ENCODE measurements at regions not wholly inside any gene's neighbourhood (a gene's known extent, or its start where the extent isn't known, plus 50 kb on each side); places are given as distances from the start of the nearest gene placed in this dataset.
"Not testable (repeated sequence)": the region's sequence is repeated elsewhere in the genome, so short reads cannot be mapped to it uniquely, and the experiment has no call there.

GRCh38 chr21:10270211-10270610 is 251.2 kb upstream of the TPTE start:
- peak; percentile 45 for DNase-seq (ENCODE audit: low read depth)
- H3K4me3 ChIP-seq (ENCODE audit: low read length), result not testable (repeated sequence)

GRCh38 chr21:10271666-10272207 is 249.6 kb upstream of the TPTE start:
- DNase-seq (ENCODE audit: low read depth), result peak; percentile 0
- H3K4me3 ChIP-seq (ENCODE audit: low read length), result not testable (repeated sequence)

GRCh38 chr21:10272216-10272615 is 249.2 kb upstream of the TPTE start:
- H3K4me3 ChIP-seq (ENCODE audit: low read length), result no peak overlapping the region
- DNase-seq (ENCODE audit: low read depth), result peak; percentile 0
- TF ChIP-seq CTCF (IDR thresholded peaks at IDR 0.05; ENCODE audit: insufficient read depth, low read depth, low read length, missing control alignments), result no peak

GRCh38 chr21:10273196-10273595 is 248.2 kb upstream of the TPTE start:
- no peak overlapping the region for H3K4me3 ChIP-seq (ENCODE audit: low read length)
- no peak for TF ChIP-seq CTCF (IDR thresholded peaks at IDR 0.05; ENCODE audit: insufficient read depth, low read depth, low read length, missing control alignments)
- peak; percentile 33 for DNase-seq (ENCODE audit: low read depth)

GRCh38 chr21:10273794-10274338 is 247.5 kb upstream of the TPTE start:
- H3K4me3 ChIP-seq (ENCODE audit: low read length), result not testable (repeated sequence)
- peak; percentile 3 for DNase-seq (ENCODE audit: low read depth)

Data from epithelial cell of esophagus (primary cell).